Right lobe of liver (tissue), 4 donors: ENCODE measurements at regions not wholly inside any gene's neighbourhood (a gene's known extent, or its start where the extent isn't known, plus 50 kb on each side); places are given as distances from the start of the nearest gene placed in this dataset.

Source experiments
- CTCF ChIP-seq, 4 donors: fragments of 200-600 bp in 3 of 4; fragments of 450-650 bp in 1 of 4; IDR thresholded peaks; one replicate each; pipeline versions ENCODE4 v1.5.1 to v1.8.0; 2016 to 2022; ENCODE audit warnings: antibody characterized with exemption in 4 of 4, mild to moderate bottlenecking in 2 of 4
- POLR2A ChIP-seq: fragments of 450-650 bp; IDR thresholded peaks from one replicate; pipeline ENCODE4 v1.6.1; 2017; ENCODE audit warnings: antibody characterized with exemption, mild to moderate bottlenecking
- donor health status: DM: no; HTN: no; CAD: no.
- donor health status: DM: no; HTN: no; CAD: no.
- donor health status: DM: no; HTN: yes; CAD: no.

- no peak for TF ChIP-seq POLR2A
- no peak for TF ChIP-seq CTCF (IDR thresholded peaks at IDR 0.05)
Observed at GRCh38 chr3:132116601-132117000, 81.8 kb upstream of the CPNE4 start.
